A549 (cell line): ENCODE measurements at regions not wholly inside any gene's neighbourhood (a gene's known extent, or its start where the extent isn't known, plus 50 kb on each side); places are given as distances from the start of the nearest gene placed in this dataset.

Source experiments
- ATAC-seq, 2 experiments: fragments of 200-7000 bp in 1 of 2; fragments of >200 bp in 1 of 2; cut with Nextera tagmentation in 1 of 2; cut with Tn5 transposase in 1 of 2; 3 replicates each; pipeline versions ENCODE4 v1.8.0 to v1.9.1; 2018 to 2020; ENCODE audit warnings: mild to moderate bottlenecking in 1 of 2, moderate library complexity in 1 of 2
- CTCF ChIA-PET: fragments of 300-600 bp; sonication (Branson Sonifier 250); formaldehyde crosslinking; extraction: SDS; loops from one replicate; lab custom pipeline; 2021; ENCODE audit warnings: antibody characterized with exemption, inconsistent platforms; lab: Yijun Ruan, JAX
- POLR2A ChIA-PET: fragments of 350-600 bp; formaldehyde crosslinking; extraction: SDS; loops from one replicate; lab custom pipeline; 2021; ENCODE audit warnings: antibody characterized with exemption, inconsistent platforms; lab: Yijun Ruan, JAX
- DNase-seq, 2 experiments: peaks; one replicate each; pipeline versions ENCODE4 v3.0.0 to v3.0.0-alpha.2; 2011 to 2016; ENCODE audit warnings: low read depth in 1 of 2, low spot score in 1 of 2
- FAIRE-seq: peaks from 2 replicates; lab custom pipeline; 2011; peaks lifted over from hg19 to GRCh38; lab: Jason Lieb, UNC
- H3K27ac ChIP-seq, 2 experiments: fragments of >200 bp; sonication (Bioruptor Twin); formaldehyde crosslinking; 3 replicates each; pipeline ENCODE4 v1.5.1; 2016 to 2017
- H3K4me1 ChIP-seq: fragments of >200 bp; sonication (Bioruptor Twin); formaldehyde crosslinking; 3 replicates; pipeline ENCODE4 v1.6.1; 2016
- H3K4me2 ChIP-seq: fragments of >200 bp; sonication (Bioruptor Twin); formaldehyde crosslinking; 3 replicates; pipeline ENCODE4 v1.6.1; 2016
- H3K4me3 ChIP-seq: fragments of >200 bp; sonication (Bioruptor Twin); formaldehyde crosslinking; 3 replicates; pipeline ENCODE4 v1.5.1; 2016
- H3K9me3 ChIP-seq: fragments of >200 bp; sonication (Bioruptor Twin); formaldehyde crosslinking; 3 replicates; pipeline ENCODE4 v1.6.1; 2016
- CBX2 ChIP-seq: fragments of 200-600 bp; sonication (generic); IDR thresholded peaks from 2 replicates; pipeline ENCODE4 v1.6.1; 2016; ENCODE audit warnings: low read depth, mild to moderate bottlenecking, borderline replicate concordance
- CHD4 ChIP-seq: fragments of 200-600 bp; sonication (generic); IDR thresholded peaks from 2 replicates; pipeline ENCODE4 v1.6.1; 2016; ENCODE audit warnings: antibody characterized with exemption, mild to moderate bottlenecking, borderline replicate concordance
- CTCF ChIP-seq: fragments of >200 bp; sonication (Bioruptor Twin); formaldehyde crosslinking; IDR thresholded peaks from 3 replicates; pipeline ENCODE4 v1.5.1; 2016
- E2F6 ChIP-seq: IDR thresholded peaks from 2 replicates; pipeline ENCODE4 v1.6.1; 2012; ENCODE audit warnings: low read depth, borderline replicate concordance
- FOSB ChIP-seq: fragments of 250-450 bp; sonication (Bioruptor Pico); IDR thresholded peaks from 2 replicates; pipeline ENCODE4 v1.5.0; 2020; ENCODE audit warnings: mild to moderate bottlenecking, moderate library complexity
- FOXS1 ChIP-seq: fragments of 250-450 bp; sonication (Bioruptor Pico); IDR thresholded peaks from 2 replicates; pipeline ENCODE4 v1.5.0; 2020; ENCODE audit warnings: mild to moderate bottlenecking, moderate library complexity
- GATA3 ChIP-seq: IDR thresholded peaks from 2 replicates; pipeline ENCODE4 v1.6.1; 2012; ENCODE audit warnings: borderline replicate concordance
- HEYL ChIP-seq: fragments of 250-450 bp; sonication (Bioruptor Pico); IDR thresholded peaks from 2 replicates; pipeline ENCODE4 v1.8.0; 2021; ENCODE audit warnings: mild to moderate bottlenecking, moderate library complexity
- HMGXB4 ChIP-seq: fragments of 250-450 bp; sonication (Bioruptor Pico); IDR thresholded peaks from 2 replicates; pipeline ENCODE4 v1.5.0; 2021; ENCODE audit warnings: mild to moderate bottlenecking, moderate library complexity, borderline replicate concordance
- JUNB ChIP-seq: fragments of >200 bp; sonication (Bioruptor Twin); formaldehyde crosslinking; IDR thresholded peaks from 2 replicates; pipeline ENCODE4 v1.6.1; 2016
- MAFK ChIP-seq: fragments of 450-650 bp; IDR thresholded peaks from 2 replicates; pipeline ENCODE4 v1.6.1; 2014; ENCODE audit not compliant: partially characterized antibody
- MAX ChIP-seq: IDR thresholded peaks from 2 replicates; pipeline ENCODE4 v1.6.1; 2012
- MAZ ChIP-seq: fragments of 150-350 bp; IDR thresholded peaks from 2 replicates; pipeline ENCODE4 v1.6.1; 2014; ENCODE audit warnings: antibody characterized with exemption, low read depth, low read length, borderline replicate concordance
- NFE2L2 ChIP-seq: fragments of 150-350 bp; conservative IDR thresholded peaks from 2 replicates; pipeline ENCODE4 v1.6.1; 2014; ENCODE audit warnings: low read length
- PBX3 ChIP-seq: IDR thresholded peaks from 2 replicates; pipeline ENCODE4 v1.6.1; 2012
- PHF8 ChIP-seq: fragments of 200-600 bp; sonication (generic); IDR thresholded peaks from 2 replicates; pipeline ENCODE4 v1.6.1; 2016; ENCODE audit warnings: low read depth, mild to moderate bottlenecking, antibody characterized with exemption, moderate library complexity, borderline replicate concordance
- REST ChIP-seq: fragments of 200-600 bp; sonication (generic); IDR thresholded peaks from 2 replicates; pipeline ENCODE4 v1.6.1; 2016; ENCODE audit warnings: antibody characterized with exemption, mild to moderate bottlenecking, moderate library complexity
- RFX5 ChIP-seq: fragments of 450-650 bp; IDR thresholded peaks from 2 replicates; pipeline ENCODE4 v1.7.1; 2014; ENCODE audit warnings: antibody characterized with exemption, mild to moderate bottlenecking, moderate library complexity
- SREBF2 ChIP-seq: fragments of 450-650 bp; IDR thresholded peaks from 2 replicates; pipeline ENCODE4 v1.6.1; 2014; ENCODE audit warnings: mild to moderate bottlenecking, moderate library complexity
- ZFP36 ChIP-seq: fragments of 450-650 bp; IDR thresholded peaks from 2 replicates; pipeline ENCODE4 v1.6.1; 2014; ENCODE audit warnings: borderline replicate concordance; ENCODE audit not compliant: partially characterized antibody
- WGBS: methylation state at CpG from one replicate; pipeline ENCODE4 v1.1.6; 2017; ENCODE audit errors: missing lambda C conversion rate; 5-methylcytosine and 5-hydroxymethylcytosine counted together

- POLR2A ChIA-PET = no interaction called here
- DNase-seq = no peak
- no peak overlapping the region for H3K4me2 ChIP-seq
- CTCF ChIA-PET = no interaction called here
- H3K27ac ChIP-seq = no peak overlapping the region
- H3K4me1 ChIP-seq = no peaks in the 10 kb centered on the region
- H3K4me3 ChIP-seq = no peak overlapping the region
- no peak for FAIRE-seq
- WGBS = 84% methylated on average over 7 of the region's 7 CpGs
- no peaks in the 10 kb centered on the region for H3K9me3 ChIP-seq
- no peak for TF ChIP-seq MAZ
- no peak for TF ChIP-seq NFE2L2
- no peak for TF ChIP-seq CHD4
- no peak for TF ChIP-seq SREBF2
- no peak for TF ChIP-seq REST
- TF ChIP-seq FOSB (CRISPR knock-in tag) = no peak
- TF ChIP-seq ZFP36 = no peak
- no peak for TF ChIP-seq MAX
- no peak for TF ChIP-seq HMGXB4 (CRISPR knock-in tag)
- TF ChIP-seq MAFK = no peak
- no peak for TF ChIP-seq GATA3
- TF ChIP-seq E2F6 = no peak
- TF ChIP-seq PHF8 = no peak
- no peak for TF ChIP-seq JUNB
- no peak for TF ChIP-seq RFX5
- no peak for TF ChIP-seq FOXS1
- TF ChIP-seq CBX2 = no peak
- TF ChIP-seq CTCF = no peak
- no peak for TF ChIP-seq PBX3
- no peak for TF ChIP-seq HEYL (CRISPR knock-in tag)
- no peak for ATAC-seq
These were observed 121.3 kb upstream of the ZNF516 start for GRCh38 chr18:76616373-76616772.
